GM19467 (cell line): ENCODE measurements at regions not wholly inside any gene's neighbourhood (a gene's known extent, or its start where the extent isn't known, plus 50 kb on each side); places are given as distances from the start of the nearest gene placed in this dataset.
"Not testable (repeated sequence)": the region's sequence is repeated elsewhere in the genome, so short reads cannot be mapped to it uniquely, and the experiment has no call there.

Source experiments
- ATAC-seq: cut with Tn5 transposase; IDR thresholded peaks from one replicate; pipeline ENCODE4 v1.9.1; 2021; ENCODE audit warnings: mild to moderate bottlenecking, moderate library complexity; ENCODE audit not compliant: unreplicated experiment

DNA sequence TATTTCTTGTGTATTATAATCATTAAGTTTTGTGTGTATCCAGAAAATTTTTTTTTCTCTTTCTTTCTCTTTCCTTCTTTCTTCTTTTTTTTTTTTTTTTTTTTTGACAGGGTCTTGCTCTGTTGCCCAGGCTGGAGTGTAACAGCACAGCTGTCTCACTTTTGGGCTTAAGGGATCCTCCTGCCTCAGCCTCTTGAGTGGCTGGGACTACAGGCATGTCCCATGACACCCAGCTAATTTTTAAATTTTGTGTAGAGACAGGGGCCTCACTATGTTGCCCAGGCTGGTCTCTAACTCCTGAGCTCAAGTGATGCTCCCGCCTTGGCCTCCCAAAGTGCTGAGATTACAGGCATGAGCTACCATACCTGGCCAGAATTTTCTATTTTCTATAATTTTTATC is 120.2 kb upstream of the LDB2 start:
- not testable (repeated sequence) for ATAC-seq

DNA sequence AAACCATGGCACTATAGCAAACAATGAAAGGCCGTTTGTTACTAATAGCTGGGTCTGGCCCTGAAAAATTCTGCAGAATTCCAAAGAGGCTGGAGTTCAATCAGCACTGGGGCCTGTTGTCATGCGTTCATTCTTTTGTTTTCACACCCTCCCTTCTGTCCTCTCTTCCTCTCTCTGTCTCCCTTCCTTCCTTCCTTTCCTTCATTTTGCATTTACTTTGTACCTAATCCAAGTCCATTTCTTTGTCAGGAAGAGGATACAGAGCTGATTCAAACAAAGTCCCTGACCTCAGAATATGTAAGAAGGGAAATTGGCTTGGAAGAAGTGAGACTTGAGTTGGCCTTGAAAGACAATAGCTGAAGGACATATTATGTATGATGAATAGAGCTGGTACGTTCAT is 119.6 kb upstream of the LDB2 start:
- ATAC-seq, result no peak

DNA sequence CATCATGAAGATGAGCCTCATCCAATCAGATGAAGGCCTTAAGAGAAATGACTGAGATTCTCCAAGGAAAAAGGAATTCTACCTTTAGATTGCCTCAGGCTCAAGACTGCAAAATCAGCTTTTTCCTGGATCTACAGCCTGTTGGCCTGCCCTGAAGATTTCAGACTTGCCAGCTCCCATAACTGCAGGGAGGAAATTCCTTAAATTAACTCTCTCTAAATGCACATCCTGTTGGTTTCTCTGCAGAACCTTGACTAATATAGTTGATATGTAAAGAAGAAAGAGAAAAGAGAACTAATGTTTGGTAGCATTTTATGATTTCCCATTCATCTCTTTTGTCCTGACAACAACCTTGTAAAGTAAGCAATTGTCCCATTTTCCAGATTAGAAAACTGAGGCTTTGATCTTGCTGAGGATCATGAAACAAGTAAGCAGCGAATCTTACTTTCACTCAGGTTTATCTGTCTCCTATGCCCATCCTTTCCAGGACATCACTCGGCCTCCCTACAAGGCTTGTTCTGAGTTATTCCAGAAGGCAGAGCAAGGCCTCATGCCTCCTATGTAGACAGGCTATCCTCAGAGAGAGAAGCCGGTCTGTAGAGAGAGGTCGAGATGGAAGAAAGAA is 115.0 kb upstream of the LDB2 start:
- ATAC-seq, result no peak

DNA sequence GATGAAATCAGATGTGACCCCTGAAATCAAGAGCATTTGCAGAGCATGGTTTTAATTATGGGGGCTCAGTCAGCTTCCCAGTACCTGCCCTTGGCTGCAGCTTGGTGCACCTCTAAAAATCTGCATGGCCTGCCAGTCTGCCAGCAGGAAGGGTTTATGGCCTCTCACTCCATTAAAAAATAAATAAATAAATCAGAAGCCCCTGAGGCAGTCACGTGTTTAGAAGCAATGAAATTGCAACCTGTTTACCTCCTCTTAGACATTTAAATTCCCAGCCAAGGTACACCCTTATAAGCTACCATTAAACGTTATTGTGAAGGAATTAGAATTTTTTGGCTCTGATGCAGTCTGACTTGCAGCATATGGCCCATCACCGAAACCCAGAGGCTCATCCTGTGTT is 114.0 kb upstream of the LDB2 start:
- no peak for ATAC-seq

DNA sequence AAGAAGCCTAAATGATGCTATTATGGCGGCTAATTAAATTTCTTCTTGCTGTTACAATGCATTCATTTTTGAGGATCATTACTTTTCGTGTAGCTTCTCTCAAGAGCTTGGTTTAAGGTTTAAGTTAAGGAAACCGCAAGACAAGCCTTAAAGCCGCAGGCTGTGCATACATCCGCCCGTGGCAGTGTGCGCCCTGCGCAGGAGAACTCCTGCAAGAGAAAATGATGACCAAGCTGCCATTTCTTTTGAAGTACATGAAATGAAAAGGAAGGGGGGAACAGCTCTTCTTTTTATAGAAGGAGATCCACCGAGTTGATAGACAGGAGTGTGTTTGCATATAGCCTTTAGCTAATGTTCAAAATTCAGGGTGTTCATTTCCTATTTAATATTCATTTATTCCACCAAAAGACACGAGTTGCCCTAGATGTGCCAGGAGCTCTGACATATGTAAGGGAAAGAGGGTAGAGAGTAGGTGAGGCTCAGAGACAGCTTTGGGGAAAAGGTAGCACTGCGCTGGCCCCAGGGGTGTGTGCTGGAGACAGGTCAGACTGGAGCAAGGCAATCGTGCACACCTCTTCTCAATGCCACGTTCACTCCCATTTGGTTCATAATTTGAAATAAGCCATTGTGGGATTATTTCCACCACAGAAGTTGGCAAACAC is 112.1 kb upstream of the LDB2 start:
- no peak for ATAC-seq

DNA sequence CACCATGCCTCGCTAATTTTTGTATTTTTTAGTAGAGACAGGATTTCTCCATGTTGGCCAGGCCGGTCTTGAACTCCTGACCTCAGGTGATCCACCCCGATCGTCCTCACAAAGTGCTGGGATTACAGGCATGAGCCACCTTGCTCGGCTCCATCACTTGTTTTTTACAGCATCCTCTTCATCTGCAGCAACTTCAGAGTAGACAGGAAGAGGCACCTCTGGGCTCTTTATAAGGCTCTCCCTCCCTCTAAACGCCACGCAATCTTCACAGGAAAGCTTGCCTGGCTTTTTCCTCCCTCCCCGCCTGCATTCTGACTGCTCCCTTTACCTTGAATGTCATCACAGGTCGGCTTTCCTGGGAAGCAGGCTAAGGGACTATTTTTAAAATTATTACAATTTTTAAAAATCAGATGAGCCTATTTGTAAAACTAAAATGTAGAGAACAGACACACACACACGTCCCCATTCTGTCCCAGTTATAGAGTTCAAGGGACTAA is 111.5 kb upstream of the LDB2 start:
- no peak for ATAC-seq

DNA sequence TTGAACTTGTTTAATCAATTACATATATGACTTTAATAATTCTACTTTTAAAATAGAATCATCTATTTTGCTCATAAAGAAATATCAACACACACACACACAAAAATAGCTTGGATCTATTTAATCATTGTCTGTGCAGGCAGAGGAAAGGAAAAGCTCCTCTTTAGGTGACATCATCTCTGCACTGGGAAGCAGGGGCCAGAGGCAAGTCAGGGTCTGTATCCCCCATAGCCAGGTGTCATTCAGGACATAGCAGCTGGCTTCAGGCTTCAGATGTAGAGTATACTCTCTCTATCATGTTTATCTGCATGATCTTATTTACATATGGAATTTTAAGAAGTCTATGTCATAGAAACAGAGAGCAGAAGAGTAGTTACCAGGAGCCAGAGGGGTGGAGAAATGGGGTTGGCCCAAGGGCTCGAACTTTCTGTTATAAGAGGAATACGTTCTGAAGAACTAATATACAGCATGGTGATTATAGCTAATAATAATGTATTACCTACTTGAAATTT is 110.4 kb upstream of the LDB2 start:
- ATAC-seq, result no peak

DNA sequence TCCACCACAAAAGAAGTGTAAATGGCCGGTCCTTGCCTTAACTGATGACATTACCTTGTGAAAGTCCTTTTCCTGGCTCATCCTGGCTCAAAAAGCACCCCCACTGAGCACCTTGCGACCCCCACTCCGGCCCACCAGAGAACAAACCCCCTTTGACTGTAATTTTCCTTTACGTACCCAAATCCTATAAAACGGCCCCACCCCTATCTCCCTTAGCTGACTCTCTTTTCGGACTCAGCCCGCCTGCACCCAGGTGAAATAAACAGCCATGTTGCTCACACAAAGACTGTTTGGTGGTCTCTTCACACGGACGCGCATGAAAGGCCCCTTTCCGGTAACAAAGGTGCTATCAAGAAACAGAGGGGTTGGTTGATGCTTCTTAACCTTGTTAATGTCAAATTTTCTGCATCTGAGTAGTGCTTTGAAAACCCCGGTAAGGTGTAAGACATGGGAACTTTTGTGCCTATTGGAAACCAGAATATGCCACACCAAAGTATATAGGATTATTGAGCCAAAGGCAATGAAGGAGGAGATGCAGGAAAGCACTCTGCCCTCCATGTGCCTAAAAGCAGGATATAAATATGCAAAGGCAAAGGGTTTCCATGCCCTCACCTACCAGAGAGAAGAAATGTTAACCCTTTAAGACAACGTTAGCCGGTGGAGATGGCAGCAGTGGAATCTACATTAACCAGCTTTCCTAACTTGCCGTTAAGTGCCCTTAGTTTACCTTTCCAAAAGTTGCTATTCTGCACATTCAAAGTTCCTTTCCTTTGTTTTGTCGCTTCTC is 105.4 kb upstream of the LDB2 start:
- ATAC-seq, result not testable (repeated sequence)

DNA sequence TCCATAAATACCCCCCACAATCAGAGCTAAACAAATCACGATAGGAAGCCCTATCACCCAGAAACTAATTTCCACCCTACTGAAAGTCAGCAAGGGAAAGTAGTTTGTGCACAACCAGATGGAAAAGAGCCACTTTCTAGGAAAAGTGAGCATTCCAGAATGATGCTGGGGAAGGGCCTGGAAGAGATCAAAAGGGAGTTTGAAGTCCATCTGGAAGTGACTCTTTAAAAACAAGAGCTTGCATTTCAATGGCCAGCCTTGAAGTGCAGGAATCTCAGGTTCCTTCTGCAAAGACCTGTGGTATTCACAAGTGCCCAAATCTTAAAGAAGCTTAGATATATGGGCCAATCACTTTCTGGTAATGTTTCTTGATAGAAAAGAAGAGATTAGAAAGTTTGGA is 97.0 kb upstream of the LDB2 start:
- no peak for ATAC-seq

DNA sequence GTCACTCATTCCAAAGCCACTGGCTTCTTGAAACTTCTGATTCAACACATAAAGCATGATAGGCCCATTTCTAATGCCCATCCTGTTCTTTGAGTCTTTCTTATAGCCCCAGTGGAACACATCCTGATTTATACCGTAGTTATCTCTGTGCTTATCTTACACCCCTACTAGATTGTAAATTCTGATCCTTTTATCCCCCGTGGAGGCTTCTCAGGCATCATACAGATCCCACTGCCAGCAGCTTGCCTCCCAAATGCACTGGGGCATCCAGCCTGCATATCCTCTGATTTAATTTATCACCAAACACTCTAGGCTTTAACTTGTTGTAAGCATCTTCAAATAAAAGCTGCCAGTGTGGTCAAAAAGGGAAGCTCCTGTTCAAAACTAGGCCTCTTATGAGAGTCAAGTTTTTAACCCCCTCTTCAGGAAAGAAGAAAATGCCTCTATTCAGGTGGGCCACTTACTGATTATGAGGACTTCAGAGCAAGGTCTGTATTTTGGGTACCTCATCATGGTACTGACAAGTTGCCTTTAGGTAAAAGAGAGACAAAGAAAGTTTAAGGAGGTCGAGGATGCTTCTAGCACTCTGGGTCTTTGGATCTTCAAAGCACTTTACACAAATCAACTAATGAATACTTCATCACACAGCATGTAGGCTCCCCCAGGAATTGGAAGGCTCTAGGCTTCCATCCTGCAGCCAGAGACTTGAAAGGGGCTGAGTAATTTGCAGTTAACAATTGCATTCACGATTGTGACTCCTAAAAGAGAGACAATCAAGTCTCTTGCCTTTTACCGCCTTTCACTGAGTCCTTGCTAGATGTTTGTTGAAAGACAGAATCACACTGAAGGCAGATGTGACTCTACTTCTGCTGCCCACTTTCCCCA is 95.8 kb upstream of the LDB2 start:
- ATAC-seq, result no peak

DNA sequence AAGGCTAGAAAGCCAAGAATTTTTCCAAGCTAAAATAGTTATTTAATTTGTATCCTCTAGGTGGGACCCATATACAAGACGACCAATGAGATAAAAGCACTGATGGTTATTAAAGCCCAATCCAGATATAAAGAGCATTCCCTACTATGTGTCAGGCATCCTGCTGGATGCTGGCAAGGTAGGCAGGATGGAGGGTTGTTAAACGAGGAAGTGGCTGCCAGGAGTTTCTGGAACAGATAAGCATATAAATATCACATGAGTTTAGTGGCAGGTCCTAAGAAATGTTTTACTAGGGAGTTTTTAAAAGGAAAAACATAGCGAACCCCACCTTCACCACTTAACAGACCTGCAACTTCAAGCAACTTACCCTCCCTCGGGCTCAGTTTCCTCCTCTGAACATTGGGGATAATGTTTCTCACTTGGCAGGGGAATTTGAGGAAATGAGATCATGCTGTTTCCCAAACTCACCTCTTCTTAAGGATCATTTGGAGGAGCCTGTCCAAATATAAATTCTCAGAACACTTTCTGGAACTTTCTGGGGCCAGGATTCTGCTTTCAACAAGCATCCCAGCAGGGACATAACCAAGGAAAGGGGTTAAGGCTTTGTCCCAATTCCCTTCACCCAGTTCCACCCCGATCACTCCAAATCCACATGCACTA is 94.3 kb upstream of the LDB2 start:
- ATAC-seq, result no peak

DNA sequence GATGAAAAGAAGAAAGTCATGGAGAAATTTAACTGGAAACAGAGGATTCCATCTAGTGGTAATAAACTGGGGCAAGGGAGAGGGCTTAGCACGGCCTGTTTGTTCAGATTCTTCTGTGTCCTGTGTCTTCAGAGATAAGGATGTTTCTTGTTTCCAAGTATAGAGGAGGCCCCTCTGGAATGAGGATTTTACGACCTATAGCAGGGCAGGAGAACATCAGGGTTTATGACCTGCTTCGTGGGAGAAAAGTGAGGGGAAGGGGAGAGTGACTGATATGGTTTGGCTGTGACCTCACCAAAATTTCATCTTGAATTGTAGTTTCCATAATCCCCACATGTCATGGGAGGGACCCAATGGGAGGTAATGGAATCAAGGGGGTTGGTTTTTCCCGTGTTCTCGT is 93.0 kb upstream of the LDB2 start:
- ATAC-seq, result no peak

DNA sequence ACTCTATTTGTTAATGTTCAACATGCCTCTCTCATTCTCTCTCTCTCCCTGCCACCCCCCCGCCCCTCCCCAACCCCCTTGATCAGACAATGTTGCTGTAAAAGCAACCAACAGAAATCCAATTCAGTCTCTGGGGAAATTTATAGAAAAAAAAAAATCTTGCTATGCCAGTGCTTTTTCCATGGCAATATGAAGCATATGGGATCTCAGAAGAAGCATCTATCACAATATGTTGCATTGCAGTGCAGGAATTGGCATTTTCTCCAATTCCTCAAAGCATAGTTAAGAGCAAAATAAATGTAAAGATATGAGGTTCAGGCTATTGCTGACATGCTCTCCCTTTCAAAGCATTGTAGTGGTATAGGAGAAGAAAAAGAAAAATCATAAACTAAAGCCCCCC is 90.9 kb upstream of the LDB2 start:
- no peak for ATAC-seq

DNA sequence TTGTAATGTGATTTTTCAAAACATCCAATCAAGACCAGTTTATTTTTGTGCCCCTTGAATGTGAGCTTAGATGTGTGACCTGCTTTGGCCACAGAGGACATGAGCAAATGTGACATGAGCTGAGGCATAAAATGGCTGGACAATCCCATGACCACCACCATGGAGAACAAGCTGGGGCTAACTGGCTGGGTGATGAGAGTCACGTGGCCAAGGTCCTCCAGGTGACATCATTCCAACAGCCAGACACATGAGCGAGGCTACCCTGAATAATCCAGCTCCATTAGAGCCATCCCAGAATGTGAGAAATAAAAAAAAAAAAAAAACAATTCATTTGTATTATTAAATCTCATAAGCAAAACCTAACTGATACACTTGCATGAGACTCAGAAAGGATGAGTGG is 90.4 kb upstream of the LDB2 start:
- ATAC-seq, result no peak

DNA sequence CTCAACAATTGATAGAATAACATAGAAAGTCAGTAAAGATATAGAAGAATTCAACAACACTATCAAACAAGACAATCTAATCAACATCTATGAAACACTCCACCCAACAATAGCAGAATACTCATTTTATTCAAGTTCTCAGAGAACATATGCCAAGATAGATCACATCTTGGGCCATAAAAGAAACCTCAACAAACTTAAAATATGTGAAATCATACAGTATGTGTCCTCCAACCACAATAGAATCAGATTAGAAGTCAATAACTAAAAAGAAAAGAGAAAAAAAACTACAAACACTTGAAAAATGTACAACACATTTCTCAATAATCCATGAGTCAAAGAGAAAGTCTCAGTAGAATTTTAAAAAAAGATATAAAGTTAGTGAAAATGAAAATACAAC is 78.6 kb upstream of the LDB2 start:
- ATAC-seq, result no peak

DNA sequence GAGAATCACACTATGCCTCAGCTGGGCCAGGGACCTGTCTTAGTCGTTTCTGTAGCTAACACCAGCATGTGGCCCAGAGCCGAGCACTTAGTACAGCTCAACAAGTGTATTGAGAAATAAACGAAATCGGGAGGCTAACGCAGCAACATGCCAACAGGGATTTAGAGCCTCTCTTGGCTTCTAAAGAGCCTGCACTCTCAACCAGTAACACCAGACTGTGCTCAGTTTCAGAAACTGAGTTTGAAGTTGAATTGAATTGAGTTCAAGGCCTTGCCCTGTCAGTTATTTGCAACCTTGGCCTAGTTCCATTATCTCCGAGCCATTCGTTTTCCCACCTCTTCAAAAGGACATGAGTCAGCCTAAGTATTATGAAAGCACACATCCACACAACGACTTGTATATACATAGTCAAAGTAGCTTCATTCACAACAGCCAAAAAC is 71.3 kb upstream of the LDB2 start:
- no peak for ATAC-seq

DNA sequence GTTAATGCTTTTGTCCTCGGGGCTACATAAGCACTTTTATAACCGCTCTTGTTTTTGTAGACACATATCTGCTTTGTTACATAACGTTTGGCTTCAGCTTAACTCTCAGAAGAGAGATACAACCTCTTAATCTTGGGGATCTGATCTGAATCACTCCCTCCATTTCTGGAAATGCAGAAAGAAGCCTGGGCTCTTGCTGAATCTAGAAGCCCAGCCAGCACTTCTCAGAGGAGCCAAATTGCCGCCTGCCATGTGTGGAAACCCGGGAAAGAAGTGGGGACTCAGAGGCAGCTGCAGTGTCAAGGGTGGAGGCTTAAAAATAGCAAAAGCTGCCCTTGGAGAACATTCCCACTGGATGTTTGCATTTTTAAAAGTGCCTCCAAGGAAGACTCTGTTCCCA is 69.3 kb upstream of the LDB2 start:
- no peak for ATAC-seq

DNA sequence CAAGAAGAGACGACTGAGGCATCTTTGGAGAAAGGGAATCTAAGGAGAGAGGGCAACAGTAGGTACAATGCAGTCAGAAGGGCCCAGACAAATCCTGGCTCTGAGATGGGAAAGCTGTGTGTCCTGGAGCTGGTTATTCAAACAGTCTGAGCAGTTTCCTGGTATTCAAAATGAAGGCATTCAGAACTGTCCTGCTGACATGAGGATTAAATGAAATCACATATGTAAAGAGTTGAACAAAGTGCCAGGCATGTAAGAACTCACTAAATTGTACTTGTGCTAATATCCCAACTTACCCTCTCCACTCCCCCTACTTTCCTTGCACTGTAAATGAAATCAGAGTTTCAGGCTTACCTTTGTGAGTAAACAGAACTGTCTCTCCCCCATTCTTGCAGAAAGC is 60.9 kb upstream of the LDB2 start:
- ATAC-seq, result no peak

DNA sequence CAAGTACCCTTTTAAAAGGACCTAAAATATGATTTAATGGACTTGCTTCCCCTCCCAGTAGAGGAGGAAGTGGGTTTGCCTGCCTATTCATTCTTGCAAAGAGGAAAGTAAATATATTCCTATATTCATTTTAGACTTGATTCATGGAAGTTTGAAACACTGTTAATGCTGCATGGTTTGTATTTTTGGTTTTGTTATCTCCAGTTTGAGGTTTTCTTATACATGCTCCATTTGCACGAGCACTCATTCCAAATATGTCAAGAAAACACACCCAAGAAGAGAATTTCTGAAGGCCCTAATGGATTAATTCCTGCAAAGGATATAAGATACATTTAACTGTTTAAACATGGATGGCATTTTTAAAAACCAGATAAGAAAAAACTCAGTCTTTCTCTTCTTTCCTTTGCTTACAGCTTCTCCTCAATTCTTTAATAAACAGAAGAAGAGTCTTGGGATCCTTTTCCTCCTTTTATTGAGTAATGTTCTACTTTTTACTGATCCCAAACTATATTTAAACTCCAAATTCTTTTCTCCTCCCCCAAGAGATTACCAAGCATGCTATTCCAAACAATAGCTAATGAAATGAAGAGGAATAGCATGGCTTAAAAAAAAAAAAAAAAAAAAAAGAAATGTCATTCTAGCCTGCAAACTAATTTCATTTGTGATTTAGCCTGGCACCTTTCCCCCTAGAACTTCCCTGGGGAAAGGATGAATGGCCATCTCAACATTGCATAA is 54.6 kb upstream of the LDB2 start:
- no peak for ATAC-seq

DNA sequence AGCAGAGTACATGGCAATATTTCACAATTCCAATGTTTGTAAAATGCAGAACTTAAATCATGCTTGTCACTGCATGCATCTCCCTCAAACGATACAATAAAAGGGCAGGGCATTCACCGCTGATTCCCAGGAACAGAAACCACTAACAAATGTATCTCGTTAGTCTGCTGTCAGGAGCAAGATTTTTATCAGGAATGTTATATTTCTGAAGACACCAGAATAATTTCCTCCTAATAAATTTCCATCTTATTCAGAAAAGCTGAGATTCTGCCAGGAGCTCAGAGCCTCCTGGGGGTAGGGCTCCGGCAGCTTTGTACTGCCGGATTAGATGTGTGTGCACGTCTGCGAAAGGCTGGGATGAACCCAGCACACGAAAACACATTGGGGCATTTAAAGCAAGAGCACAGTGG is 54.0 kb upstream of the LDB2 start:
- ATAC-seq, result no peak
